Astrocyte (in vitro differentiated cells and primary cell): ENCODE measurements at regions not wholly inside any gene's neighbourhood (a gene's known extent, or its start where the extent isn't known, plus 50 kb on each side); places are given as distances from the start of the nearest gene placed in this dataset.

Experiments
- EZH2 ChIP-seq: IDR thresholded peaks from 2 replicates; pipeline ENCODE4 v1.6.1; 2012; ENCODE audit warnings: mild to moderate bottlenecking, low read length, inconsistent platforms; ENCODE audit not compliant: insufficient read depth
- TF ChIP-seq, protein P1 (sequence below): IDR thresholded peaks from 2 replicates; pipeline ENCODE4 v1.5.1; 2011; ENCODE audit warnings: low read depth, mild to moderate bottlenecking, inconsistent platforms, low read length, moderate library complexity; ENCODE audit not compliant: insufficient read depth

DNA sequence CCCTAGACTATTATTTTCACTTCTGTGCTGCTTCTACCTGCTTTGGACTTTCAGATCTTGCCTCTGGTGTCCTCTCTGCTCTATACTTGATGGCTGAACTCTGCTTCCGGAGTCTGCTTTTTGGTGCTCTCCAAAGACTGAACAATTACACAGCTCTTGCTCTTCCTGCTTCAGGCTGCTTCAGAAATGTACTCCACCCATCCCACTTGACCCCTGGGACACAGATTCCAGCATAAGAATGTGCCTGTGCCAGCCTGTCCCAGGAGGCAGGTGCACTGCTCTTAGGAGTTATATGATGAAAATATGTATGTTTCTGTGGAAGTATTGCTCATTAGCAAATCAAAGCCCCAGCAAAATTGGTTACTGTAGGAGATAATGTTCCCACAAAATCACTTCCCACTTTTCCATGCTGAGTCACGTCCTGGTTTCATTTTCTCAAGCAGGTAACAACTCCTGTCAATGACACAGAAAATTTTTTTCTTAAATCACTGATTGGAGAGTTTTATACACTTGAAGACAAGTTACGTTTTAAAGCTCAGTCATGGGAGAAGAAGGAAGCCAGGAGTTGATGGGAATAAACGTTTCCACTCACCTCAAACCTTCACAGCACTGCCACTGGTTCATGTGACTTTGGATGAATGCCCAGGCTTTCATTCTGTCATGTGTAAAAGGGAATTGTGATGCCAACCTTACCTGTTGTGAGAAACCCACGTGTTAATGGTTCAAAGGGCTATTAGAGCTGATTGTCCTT lies 239.4 kb upstream of the ZPLD1 start:
- TF ChIP-seq, protein P1, sequence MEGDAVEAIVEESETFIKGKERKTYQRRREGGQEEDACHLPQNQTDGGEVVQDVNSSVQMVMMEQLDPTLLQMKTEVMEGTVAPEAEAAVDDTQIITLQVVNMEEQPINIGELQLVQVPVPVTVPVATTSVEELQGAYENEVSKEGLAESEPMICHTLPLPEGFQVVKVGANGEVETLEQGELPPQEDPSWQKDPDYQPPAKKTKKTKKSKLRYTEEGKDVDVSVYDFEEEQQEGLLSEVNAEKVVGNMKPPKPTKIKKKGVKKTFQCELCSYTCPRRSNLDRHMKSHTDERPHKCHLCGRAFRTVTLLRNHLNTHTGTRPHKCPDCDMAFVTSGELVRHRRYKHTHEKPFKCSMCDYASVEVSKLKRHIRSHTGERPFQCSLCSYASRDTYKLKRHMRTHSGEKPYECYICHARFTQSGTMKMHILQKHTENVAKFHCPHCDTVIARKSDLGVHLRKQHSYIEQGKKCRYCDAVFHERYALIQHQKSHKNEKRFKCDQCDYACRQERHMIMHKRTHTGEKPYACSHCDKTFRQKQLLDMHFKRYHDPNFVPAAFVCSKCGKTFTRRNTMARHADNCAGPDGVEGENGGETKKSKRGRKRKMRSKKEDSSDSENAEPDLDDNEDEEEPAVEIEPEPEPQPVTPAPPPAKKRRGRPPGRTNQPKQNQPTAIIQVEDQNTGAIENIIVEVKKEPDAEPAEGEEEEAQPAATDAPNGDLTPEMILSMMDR, result no peak
- no peak for TF ChIP-seq EZH2
